ENCODE measurements at regions not wholly inside any gene's neighbourhood (a gene's known extent, or its start where the extent isn't known, plus 50 kb on each side); places are given as distances from the start of the nearest gene placed in this dataset.

DNA sequence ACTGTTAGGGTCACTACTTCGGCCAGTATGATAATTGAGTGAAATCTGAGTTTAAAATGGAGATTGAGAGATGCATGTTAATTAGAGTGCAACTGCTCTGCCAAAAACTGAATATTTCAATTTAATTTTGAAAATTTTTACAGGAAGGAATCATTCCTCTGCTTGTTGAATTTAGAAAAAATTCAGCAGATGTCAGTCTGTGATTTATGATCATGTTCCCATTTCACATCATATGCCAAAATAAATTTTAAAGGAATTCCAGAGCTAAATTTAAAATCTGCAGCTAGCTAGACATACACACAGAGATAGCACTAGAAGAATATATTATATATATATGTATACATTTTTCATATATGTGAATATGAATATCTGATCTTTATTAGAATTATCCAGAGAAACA lies 797.6 kb upstream of the TMEM132C start:
- Mint-ChIP-seq H3K9me3 (ENCODE audit: insufficient read depth) (peaks cover 3% of the 10 kb centered on the region), H3K4me1 (no peaks in the 10 kb centered on the region), H3K27me3 (no peaks in the 10 kb centered on the region), H3K4me3 (no peak overlapping the region), H3K27ac (no peak overlapping the region)
- no peak overlapping the region for H2AFZ ChIP-seq (ENCODE audit: insufficient read depth, low read depth, low read length, poor library complexity, severe bottlenecking)
- H3K36me3 ChIP-seq (replicated peaks in 1 of 2; ENCODE audit: control extremely low read depth in 1 of 2, control insufficient read depth in 1 of 2, extremely low read depth in 1 of 2, insufficient read depth in 2 of 2, low read length in 1 of 2) = no peaks in the 10 kb centered on the region
- no peaks in the 10 kb centered on the region for H3K79me2 ChIP-seq (ENCODE audit: control insufficient read depth, insufficient read depth, low read length)
- intact Hi-C loops (cut with micrococcal nuclease) = no loop called here
- no peak for ATAC-seq (ENCODE audit: low read depth)
- no peaks in the 10 kb centered on the region for H4K20me1 ChIP-seq (ENCODE audit: control insufficient read depth, insufficient read depth, low read length, poor library complexity, severe bottlenecking)
- WGBS (ENCODE audit: insufficient coverage) = 100% methylated on average over 1 of the region's 1 CpG
- H3K9ac ChIP-seq (ENCODE audit: low read length) = no peak overlapping the region
- H3K27ac ChIP-seq (ENCODE audit: low read length in 2 of 2) = no peak overlapping the region
- H3K4me1 ChIP-seq (ENCODE audit: control insufficient read depth in 2 of 2, insufficient read depth in 2 of 2, low read length in 2 of 2) = no peaks in the 10 kb centered on the region
- H3K4me2 ChIP-seq (replicated peaks; ENCODE audit: low read depth, low read length, poor library complexity, severe bottlenecking) = no peak overlapping the region
- TF ChIP-seq, protein P1, sequence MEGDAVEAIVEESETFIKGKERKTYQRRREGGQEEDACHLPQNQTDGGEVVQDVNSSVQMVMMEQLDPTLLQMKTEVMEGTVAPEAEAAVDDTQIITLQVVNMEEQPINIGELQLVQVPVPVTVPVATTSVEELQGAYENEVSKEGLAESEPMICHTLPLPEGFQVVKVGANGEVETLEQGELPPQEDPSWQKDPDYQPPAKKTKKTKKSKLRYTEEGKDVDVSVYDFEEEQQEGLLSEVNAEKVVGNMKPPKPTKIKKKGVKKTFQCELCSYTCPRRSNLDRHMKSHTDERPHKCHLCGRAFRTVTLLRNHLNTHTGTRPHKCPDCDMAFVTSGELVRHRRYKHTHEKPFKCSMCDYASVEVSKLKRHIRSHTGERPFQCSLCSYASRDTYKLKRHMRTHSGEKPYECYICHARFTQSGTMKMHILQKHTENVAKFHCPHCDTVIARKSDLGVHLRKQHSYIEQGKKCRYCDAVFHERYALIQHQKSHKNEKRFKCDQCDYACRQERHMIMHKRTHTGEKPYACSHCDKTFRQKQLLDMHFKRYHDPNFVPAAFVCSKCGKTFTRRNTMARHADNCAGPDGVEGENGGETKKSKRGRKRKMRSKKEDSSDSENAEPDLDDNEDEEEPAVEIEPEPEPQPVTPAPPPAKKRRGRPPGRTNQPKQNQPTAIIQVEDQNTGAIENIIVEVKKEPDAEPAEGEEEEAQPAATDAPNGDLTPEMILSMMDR (IDR thresholded peaks at IDR 0.05) = no peak
- TF ChIP-seq EZH2 (IDR thresholded peaks at IDR 0.05; ENCODE audit: borderline replicate concordance, insufficient read depth, low read depth, low read length, poor library complexity, severe bottlenecking) = no peak
- ChIA-PET POLR2A (no interaction called here), CTCF (no interaction called here)
- H3K27me3 ChIP-seq (replicated peaks in 1 of 4; ENCODE audit: control extremely low read depth in 1 of 4, control insufficient read depth in 3 of 4, insufficient read depth in 4 of 4, low read length in 3 of 4) = no peaks in the 10 kb centered on the region
- no peak overlapping the region for H3K4me3 ChIP-seq (ENCODE audit: control extremely low read depth in 1 of 5, extremely low read depth in 1 of 5, insufficient read depth in 1 of 5, low read depth in 2 of 5, low read length in 4 of 5)
- H3K9me3 ChIP-seq (ENCODE audit: control extremely low read depth in 1 of 3, control insufficient read depth in 2 of 3, insufficient read depth in 1 of 3, low read length in 2 of 3) = peaks cover 0 to 5% (median 0%) of the 10 kb centered on the region in 3 donors
- DNase-seq = no peak

GRCh38 chr12:127473766-127474165 lies 793.2 kb upstream of the TMEM132C start:
- Histone ChIP-seq H2AFZ (ENCODE audit: insufficient read depth, low read depth, low read length, poor library complexity, severe bottlenecking) (no peak overlapping the region), H3K36me3 (replicated peaks in 1 of 2; ENCODE audit: control extremely low read depth in 1 of 2, control insufficient read depth in 1 of 2, extremely low read depth in 1 of 2, insufficient read depth in 2 of 2, low read length in 1 of 2) (no peaks in the 10 kb centered on the region), H4K20me1 (ENCODE audit: control insufficient read depth, insufficient read depth, low read length, poor library complexity, severe bottlenecking) (no peaks in the 10 kb centered on the region), H3K27me3 (replicated peaks in 1 of 4; ENCODE audit: control extremely low read depth in 1 of 4, control insufficient read depth in 3 of 4, insufficient read depth in 4 of 4, low read length in 3 of 4) (no peaks in the 10 kb centered on the region), H3K79me2 (ENCODE audit: control insufficient read depth, insufficient read depth, low read length) (no peaks in the 10 kb centered on the region), H3K9ac (ENCODE audit: low read length) (no peak overlapping the region), H3K4me3 (ENCODE audit: control extremely low read depth in 1 of 5, extremely low read depth in 1 of 5, insufficient read depth in 1 of 5, low read depth in 2 of 5, low read length in 4 of 5) (no peak overlapping the region), H3K4me2 (replicated peaks; ENCODE audit: low read depth, low read length, poor library complexity, severe bottlenecking) (no peak overlapping the region), H3K27ac (ENCODE audit: low read length in 2 of 2) (no peak overlapping the region), H3K9me3 (ENCODE audit: control extremely low read depth in 1 of 3, control insufficient read depth in 2 of 3, insufficient read depth in 1 of 3, low read length in 2 of 3) (peaks cover 0 to 5% (median 0%) of the 10 kb centered on the region in 3 donors), H3K4me1 (ENCODE audit: control insufficient read depth in 2 of 2, insufficient read depth in 2 of 2, low read length in 2 of 2) (no peaks in the 10 kb centered on the region)
- intact Hi-C loops (cut with micrococcal nuclease) = no loop called here
- Mint-ChIP-seq H3K4me3 (no peak overlapping the region), H3K9me3 (ENCODE audit: insufficient read depth) (peaks cover 3% of the 10 kb centered on the region), H3K4me1 (no peaks in the 10 kb centered on the region), H3K27ac (no peak overlapping the region), H3K27me3 (no peaks in the 10 kb centered on the region)
- 74% methylated on average over 2 of the region's 6 CpGs for WGBS (ENCODE audit: insufficient coverage)
- no peak for ATAC-seq (ENCODE audit: low read depth)
- ChIA-PET POLR2A (no interaction called here), CTCF (no interaction called here)
- TF ChIP-seq, protein P1 (IDR thresholded peaks at IDR 0.05) = no peak
- TF ChIP-seq EZH2 (IDR thresholded peaks at IDR 0.05; ENCODE audit: borderline replicate concordance, insufficient read depth, low read depth, low read length, poor library complexity, severe bottlenecking) = no peak
- no peak for DNase-seq

Measured in B cell (primary cell).